ENCODE measurements at regions not wholly inside any gene's neighbourhood (a gene's known extent, or its start where the extent isn't known, plus 50 kb on each side); places are given as distances from the start of the nearest gene placed in this dataset.
"Not testable (repeated sequence)": the region's sequence is repeated elsewhere in the genome, so short reads cannot be mapped to it uniquely, and the experiment has no call there.

DNA sequence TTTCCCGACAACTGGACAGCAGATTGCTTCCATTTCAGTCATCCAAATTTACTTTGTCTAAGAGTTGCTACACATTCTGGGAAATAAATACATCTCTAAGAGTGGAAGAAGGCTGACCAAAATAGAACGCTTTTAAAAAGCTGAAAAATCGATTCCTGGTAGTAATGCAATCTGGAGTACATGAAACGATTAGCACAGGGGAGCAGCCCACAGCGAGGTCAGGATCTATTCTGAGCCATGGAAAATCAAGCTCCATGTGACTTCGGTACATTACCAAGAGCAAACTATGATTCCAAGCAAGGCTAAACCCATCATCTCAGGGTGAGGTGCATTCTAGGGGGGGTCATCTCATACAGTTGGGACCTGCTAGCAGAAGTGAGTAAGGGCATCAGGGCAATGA, 249.3 kb downstream of the BLID start:
- DNase-seq (ENCODE audit: low spot score) = no peak

DNA sequence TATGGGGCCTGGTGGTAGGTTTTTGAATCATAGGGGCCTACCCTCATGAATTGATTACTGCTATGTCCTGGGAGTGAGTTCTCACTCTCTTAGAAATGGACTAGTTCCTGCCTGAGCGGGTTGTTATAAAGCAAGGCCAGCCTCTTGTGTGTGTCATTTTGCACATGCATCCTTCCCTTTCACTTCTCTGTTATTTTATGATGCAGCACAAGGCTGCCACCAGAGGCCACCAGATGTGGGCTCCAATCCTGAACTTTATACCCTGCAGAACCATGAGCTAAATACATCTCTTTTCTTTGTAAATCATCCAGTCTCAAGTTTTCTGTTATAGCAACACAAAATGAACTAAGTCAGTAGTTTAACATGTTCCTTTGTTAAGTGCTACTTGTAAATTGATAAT, 251.4 kb downstream of the BLID start:
- DNase-seq (ENCODE audit: low spot score) = no peak

- DNase-seq (ENCODE audit: low spot score) = no peak
Observed at GRCh38 chr11:121863126-121863525, 252.9 kb downstream of the BLID start.

DNA sequence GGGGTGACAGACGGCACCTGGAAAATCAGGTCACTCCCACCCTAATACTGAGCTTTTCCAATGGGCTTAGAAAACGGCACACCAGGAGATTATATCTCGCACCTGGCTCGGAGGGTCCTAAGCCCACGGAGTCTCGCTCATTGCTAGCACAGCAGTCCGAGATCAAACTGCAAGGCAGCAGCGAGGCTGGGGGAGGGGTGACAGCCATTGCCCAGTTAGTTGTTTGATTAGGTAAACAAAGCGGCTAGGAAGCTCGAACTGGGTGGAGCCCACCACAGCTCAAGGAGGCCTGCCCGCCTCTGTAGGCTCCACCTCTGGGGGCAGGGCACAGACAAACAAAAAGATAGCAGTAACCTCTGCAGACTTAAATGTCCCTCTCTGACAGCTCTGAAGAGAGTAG, 260.9 kb downstream of the BLID start:
- DNase-seq (ENCODE audit: low spot score) = not testable (repeated sequence)

- DNase-seq (ENCODE audit: low spot score) = no peak
Observed at GRCh38 chr11:121844016-121844415, 272.0 kb downstream of the BLID start.

GRCh38 chr11:121842192-121842585, 273.8 kb downstream of the BLID start:
- DNase-seq (ENCODE audit: low spot score) = no peak

- DNase-seq (ENCODE audit: low spot score) = no peak
Observed at GRCh38 chr11:121841487-121842191, 274.4 kb downstream of the BLID start.

GRCh38 chr11:121839781-121840180, 276.2 kb downstream of the BLID start:
- no peak for DNase-seq (ENCODE audit: low spot score)

DNA sequence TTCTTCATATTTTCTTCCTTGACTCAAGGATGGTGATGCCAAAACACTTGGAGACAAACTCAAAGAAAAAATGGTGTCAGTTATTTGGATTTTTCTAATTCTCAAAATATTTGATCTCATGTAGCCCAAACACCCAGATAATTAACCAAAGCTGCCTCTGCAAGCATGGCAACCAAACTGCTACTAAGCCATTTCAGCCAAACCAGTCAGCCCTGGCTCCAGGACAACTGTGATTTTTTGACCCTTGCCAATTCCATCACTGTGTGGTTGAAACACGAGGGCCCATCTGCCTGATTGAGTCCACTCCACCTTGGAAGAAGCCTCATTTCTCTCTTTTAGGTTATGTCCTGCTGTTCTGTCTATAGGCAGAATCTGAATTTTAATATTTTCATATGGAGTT, 277.4 kb downstream of the BLID start:
- no peak for DNase-seq (ENCODE audit: low spot score)

DNA sequence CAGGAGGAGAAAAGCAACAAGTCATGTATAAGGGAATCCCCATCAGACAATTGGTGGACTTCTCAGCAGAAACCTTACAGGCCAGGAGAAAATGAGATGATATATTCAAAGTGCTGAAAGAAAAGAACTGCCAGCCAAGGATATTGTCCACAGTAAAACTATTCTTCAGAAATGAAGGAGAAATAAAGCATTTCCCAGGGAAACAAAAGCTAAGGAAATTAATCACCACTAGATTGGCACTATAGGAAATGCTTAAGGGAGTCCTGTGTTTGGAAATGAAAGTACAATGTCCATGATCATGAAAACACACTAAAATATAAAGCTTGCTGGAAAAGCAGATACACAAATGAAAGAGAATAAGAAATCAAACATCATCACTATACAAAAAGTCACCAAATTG, 282.0 kb downstream of the BLID start:
- DNase-seq (ENCODE audit: low spot score) = no peak

DNA sequence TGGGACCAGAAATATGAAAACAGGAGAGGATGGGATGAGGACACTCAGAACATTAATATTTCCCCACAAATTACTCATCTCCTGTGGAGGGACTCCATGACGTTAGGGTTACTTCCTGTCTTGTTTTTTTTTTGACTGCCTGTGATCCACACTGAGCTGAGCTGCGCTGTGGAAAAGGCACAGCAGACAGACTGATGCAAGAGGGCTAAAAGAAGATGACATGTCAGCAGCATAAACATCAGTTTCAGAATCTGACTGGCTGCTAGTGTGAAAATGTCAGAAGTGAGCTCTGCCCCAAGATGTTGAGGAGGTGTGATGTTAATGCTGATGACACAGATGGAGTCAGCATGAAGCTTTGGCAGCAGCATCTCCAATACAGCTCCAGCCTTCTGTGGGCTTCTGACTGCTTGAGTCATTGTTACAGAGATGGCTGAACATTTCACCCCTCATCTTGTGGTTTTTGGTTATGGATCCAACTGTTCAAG, 286.8 kb downstream of the BLID start:
- DNase-seq (ENCODE audit: low spot score) = no peak

DNA sequence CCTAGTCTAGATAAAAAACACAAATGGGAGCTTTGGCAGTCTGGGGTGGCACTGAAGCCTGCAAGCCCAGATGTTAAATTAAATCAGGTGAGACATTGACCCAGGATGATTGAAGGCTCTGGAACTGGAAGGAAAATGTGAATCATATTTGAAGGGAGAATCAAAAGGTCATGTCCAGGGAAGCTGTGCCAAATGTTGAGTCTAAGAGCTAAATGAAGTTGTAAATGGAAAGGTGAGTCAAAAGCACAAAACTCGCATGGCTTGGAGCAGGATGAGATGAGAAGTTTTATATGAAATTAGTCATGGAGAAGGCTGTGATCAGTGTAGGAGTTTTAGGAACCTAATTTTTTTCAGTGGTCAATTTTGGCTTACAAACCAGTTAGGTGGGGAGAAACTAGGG, 301.1 kb downstream of the BLID start:
- no peak for DNase-seq (ENCODE audit: low spot score)

- no peak for DNase-seq (ENCODE audit: low spot score)
Observed at GRCh38 chr11:121814296-121814695, 301.7 kb downstream of the BLID start.

GRCh38 chr11:121810291-121810690, 305.7 kb downstream of the BLID start:
- no peak for DNase-seq (ENCODE audit: low spot score)

DNA sequence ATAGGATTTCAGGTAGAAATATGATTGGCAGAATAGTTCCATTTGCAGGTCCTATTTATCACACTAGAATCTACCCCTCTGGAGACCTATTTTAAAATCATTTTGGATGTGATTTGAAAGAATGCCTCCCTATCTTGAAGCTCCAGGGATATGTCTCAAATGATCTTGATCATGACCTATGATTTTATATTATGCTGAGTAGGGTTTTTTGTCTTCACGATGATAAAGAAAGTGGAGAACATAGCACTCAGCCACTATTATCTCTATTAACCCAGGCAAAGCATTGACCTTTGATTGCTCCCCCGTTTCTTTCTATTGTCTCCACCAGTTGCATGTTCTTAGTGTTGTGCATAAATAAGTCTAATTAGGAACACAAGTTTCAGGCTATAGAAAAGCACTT, 307.9 kb downstream of the BLID start:
- no peak for DNase-seq (ENCODE audit: low spot score)

DNA sequence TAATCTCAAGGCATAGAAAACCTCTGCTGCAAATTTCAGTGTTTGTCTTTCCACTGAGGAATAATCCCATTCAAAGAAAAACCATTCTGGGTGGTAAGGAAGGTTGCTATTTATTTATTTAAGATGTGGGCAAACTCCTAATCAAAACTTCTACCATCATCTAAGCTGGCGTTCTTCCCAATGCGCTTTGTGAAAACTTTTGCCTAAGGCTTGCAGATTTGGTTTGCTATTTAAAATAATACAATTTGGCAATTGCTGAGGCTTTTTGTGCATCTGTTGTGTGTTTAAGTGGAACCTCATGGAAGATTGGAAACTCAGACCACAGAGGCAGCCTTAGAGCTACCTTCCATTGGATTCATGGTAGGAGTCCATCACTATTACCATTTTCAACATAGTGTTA, 309.0 kb downstream of the BLID start:
- no peak for DNase-seq (ENCODE audit: low spot score)

DNA sequence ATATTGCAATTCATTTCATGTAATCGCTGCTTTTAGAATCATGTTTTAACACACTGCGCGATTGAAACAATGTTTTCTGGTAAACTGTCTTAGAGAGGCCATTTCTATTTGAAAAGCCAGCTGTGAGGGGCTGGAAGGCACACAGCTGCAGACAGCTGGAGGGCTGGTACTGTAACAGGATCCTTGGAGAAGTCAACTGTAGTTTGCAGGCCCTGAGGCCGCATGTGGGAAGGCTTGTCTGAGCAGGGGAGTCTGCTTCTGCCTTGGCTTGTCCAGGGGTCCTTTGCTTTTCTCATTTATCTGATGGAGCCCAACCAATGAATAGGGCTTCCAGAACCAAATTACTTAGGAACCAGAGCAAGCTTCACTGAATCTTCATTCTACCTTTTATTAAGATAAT, 313.5 kb downstream of the BLID start:
- DNase-seq (ENCODE audit: low spot score) = no peak

GRCh38 chr11:121801781-121802180, 314.2 kb downstream of the BLID start:
- DNase-seq (ENCODE audit: low spot score) = no peak

DNA sequence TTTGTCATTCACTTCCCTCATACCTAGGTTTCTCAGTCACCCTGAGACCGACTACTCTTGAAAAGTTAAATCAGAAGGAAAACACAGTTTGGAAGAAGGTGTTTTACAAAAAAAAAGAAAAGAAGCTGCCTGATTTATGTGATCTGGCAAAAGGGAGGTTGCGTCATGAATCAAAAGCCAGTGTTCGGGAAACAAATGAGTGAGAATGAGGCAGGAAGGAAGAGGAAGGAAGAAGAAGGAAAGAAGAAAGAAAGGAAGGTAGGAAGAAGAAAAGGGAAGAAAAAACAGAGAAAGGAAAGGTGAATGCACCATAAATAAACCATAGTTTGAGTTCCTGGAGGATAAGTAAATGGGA, 314.6 kb downstream of the BLID start:
- no peak for DNase-seq (ENCODE audit: low spot score)

GRCh38 chr11:121800731-121801393, 315.2 kb downstream of the BLID start:
- no peak for DNase-seq (ENCODE audit: low spot score)

DNA sequence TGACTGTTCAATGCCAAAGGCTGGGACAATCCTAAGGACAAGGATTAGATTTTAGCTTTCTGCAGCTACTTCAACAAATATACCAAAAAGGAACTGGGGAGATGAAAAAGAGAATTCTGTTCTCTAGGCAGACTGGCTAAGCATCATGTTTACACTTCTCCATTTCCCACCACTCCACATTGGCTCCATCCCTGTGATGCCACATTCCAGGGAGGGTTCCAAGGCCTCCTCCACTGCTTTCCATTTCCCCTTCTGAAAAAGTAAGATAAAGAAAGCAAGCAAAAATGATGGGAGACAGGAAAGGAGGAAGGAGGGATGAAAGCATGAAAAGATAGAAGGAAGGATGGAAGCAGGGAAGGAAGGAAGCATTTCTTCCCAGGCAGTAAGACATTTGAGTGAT, 315.8 kb downstream of the BLID start:
- no peak for DNase-seq (ENCODE audit: low spot score)

GRCh38 chr11:121797496-121797895, 318.5 kb downstream of the BLID start:
- DNase-seq (ENCODE audit: low spot score) = no peak

GRCh38 chr11:121795174-121795573, 320.8 kb downstream of the BLID start:
- no peak for DNase-seq (ENCODE audit: low spot score)

GRCh38 chr11:121794671-121795141, 321.3 kb downstream of the BLID start:
- no peak for DNase-seq (ENCODE audit: low spot score)

Data from CD4-positive, alpha-beta T cell treated with Interleukin-15 for 4 hours (primary cell).